ENCODE measurements at regions not wholly inside any gene's neighbourhood (a gene's known extent, or its start where the extent isn't known, plus 50 kb on each side); places are given as distances from the start of the nearest gene placed in this dataset.
"Not testable (repeated sequence)": the region's sequence is repeated elsewhere in the genome, so short reads cannot be mapped to it uniquely, and the experiment has no call there.

- H3K4me1 ChIP-seq; DNase-seq; H3K4me3 ChIP-seq; H3K27ac ChIP-seq; intact Hi-C loops (cut with DNase I; ENCODE audit: low total_unique reads); H3K36me3 ChIP-seq; H3K9me3 ChIP-seq; H3K27me3 ChIP-seq (replicated peaks in 1 of 7): not testable (repeated sequence)
- WGBS, 5 donors, result 17 to 41% (median 22%) methylated on average over 10 to 34 of the region's 34 CpGs
Observed at GRCh38 chr1:143831479-143832378, 140.1 kb downstream of the FAM72C start.

GRCh38 chr1:143826162-143826561 is 145.6 kb downstream of the FAM72C start:
- H3K4me1 ChIP-seq; H3K36me3 ChIP-seq; intact Hi-C loops (cut with DNase I; ENCODE audit: low total_unique reads); H3K27ac ChIP-seq; DNase-seq; H3K4me3 ChIP-seq; H3K9me3 ChIP-seq; H3K27me3 ChIP-seq (replicated peaks in 1 of 7): not testable (repeated sequence)
- WGBS, 5 donors, result no CpG with 5 or more reads among the region's 1 CpG

- intact Hi-C loops (cut with DNase I; ENCODE audit: low total_unique reads); H3K4me3 ChIP-seq; H3K27me3 ChIP-seq (replicated peaks in 1 of 7); H3K9me3 ChIP-seq; H3K36me3 ChIP-seq; H3K27ac ChIP-seq; DNase-seq; H3K4me1 ChIP-seq: not testable (repeated sequence)
- 55 to 93% (median 71%) methylated on average over 1 of the region's 3 CpGs; no CpG with 5 or more reads in 2 of the 5 donors for whole genome bisulfite sequencing, 5 donors
Observed at GRCh38 chr1:143824266-143824665, 147.5 kb downstream of the FAM72C start.

- H3K4me1 ChIP-seq; DNase-seq; intact Hi-C loops (cut with DNase I; ENCODE audit: low total_unique reads); H3K9me3 ChIP-seq; H3K36me3 ChIP-seq; H3K27ac ChIP-seq; H3K27me3 ChIP-seq (replicated peaks in 1 of 7); H3K4me3 ChIP-seq: not testable (repeated sequence)
- WGBS, 5 donors, result no CpG with 5 or more reads among the region's 4 CpGs
Observed at GRCh38 chr1:143820058-143820457, 151.7 kb downstream of the FAM72C start.

- H3K36me3 ChIP-seq; H3K27ac ChIP-seq; DNase-seq; H3K9me3 ChIP-seq; H3K27me3 ChIP-seq (replicated peaks in 1 of 7); H3K4me1 ChIP-seq; intact Hi-C loops (cut with DNase I; ENCODE audit: low total_unique reads); H3K4me3 ChIP-seq: not testable (repeated sequence)
- no CpG with 5 or more reads among the region's 1 CpG for WGBS, 5 donors
Observed at GRCh38 chr1:143816369-143816768, 155.4 kb downstream of the FAM72C start.

- intact Hi-C loops (cut with DNase I; ENCODE audit: low total_unique reads); H3K27ac ChIP-seq; DNase-seq; H3K9me3 ChIP-seq; H3K4me3 ChIP-seq; H3K27me3 ChIP-seq (replicated peaks in 1 of 7); H3K36me3 ChIP-seq; H3K4me1 ChIP-seq: not testable (repeated sequence)
- no CpG with 5 or more reads among the region's 4 CpGs for WGBS, 5 donors
Observed at GRCh38 chr1:143805374-143805773, 166.4 kb downstream of the FAM72C start.

GRCh38 chr1:143804707-143805356 is 167.0 kb downstream of the FAM72C start:
- H3K36me3 ChIP-seq; intact Hi-C loops (cut with DNase I; ENCODE audit: low total_unique reads); H3K4me1 ChIP-seq; H3K27ac ChIP-seq; DNase-seq; H3K27me3 ChIP-seq (replicated peaks in 1 of 7); H3K9me3 ChIP-seq: not testable (repeated sequence)
- H3K4me3 ChIP-seq, result peak overlapping the region in 1 of 8 donors; percentile 69
- 2 to 36% (median 3%) methylated on average over 9 to 13 of the region's 16 CpGs; no CpG with 5 or more reads in 1 of the 5 donors for WGBS, 5 donors

GRCh38 chr1:143803927-143804411 is 167.8 kb downstream of the FAM72C start:
- WGBS, 5 donors, result 1 to 15% (median 1%) methylated on average over 16 to 26 of the region's 26 CpGs
- H3K27ac ChIP-seq, result peak overlapping the region in 1 of 8 donors; percentile 30
- H3K36me3 ChIP-seq; H3K4me1 ChIP-seq; H3K9me3 ChIP-seq; H3K27me3 ChIP-seq (replicated peaks in 1 of 7); intact Hi-C loops (cut with DNase I; ENCODE audit: low total_unique reads): not testable (repeated sequence)
- peak overlapping the region in 7 of 8 donors; percentile 13 to 69 (median 33) for H3K4me3 ChIP-seq
- peak; percentile 58 for DNase-seq

GRCh38 chr1:143803095-143803494 is 168.7 kb downstream of the FAM72C start:
- DNase-seq; H3K27ac ChIP-seq; H3K36me3 ChIP-seq; intact Hi-C loops (cut with DNase I; ENCODE audit: low total_unique reads); H3K9me3 ChIP-seq; H3K4me1 ChIP-seq; H3K4me3 ChIP-seq; H3K27me3 ChIP-seq (replicated peaks in 1 of 7): not testable (repeated sequence)
- no CpG with 5 or more reads among the region's 13 CpGs for WGBS, 5 donors

- H3K27ac ChIP-seq, result not testable (repeated sequence)
Observed at GRCh38 chr1:143799568-143800187, 172.1 kb downstream of the FAM72C start.

GRCh38 chr1:143796369-143796768 is 175.4 kb downstream of the FAM72C start:
- H3K9me3 ChIP-seq; H3K27me3 ChIP-seq (replicated peaks in 1 of 7); intact Hi-C loops (cut with DNase I; ENCODE audit: low total_unique reads); H3K36me3 ChIP-seq; H3K27ac ChIP-seq; H3K4me3 ChIP-seq; DNase-seq; H3K4me1 ChIP-seq: not testable (repeated sequence)
- no CpG with 5 or more reads among the region's 3 CpGs for WGBS, 5 donors

More at GRCh38 chr1:143799568-143800187, 172.1 kb downstream of the FAM72C start:
- H3K36me3 ChIP-seq; H3K4me3 ChIP-seq; H3K4me1 ChIP-seq; H3K27me3 ChIP-seq (replicated peaks in 1 of 7); DNase-seq; intact Hi-C loops (cut with DNase I; ENCODE audit: low total_unique reads); H3K9me3 ChIP-seq: not testable (repeated sequence)
- WGBS, 5 donors, result no CpG with 5 or more reads among the region's 22 CpGs
